ENCODE measurements at regions not wholly inside any gene's neighbourhood (a gene's known extent, or its start where the extent isn't known, plus 50 kb on each side); places are given as distances from the start of the nearest gene placed in this dataset.
"Not testable (repeated sequence)": the region's sequence is repeated elsewhere in the genome, so short reads cannot be mapped to it uniquely, and the experiment has no call there.

DNA sequence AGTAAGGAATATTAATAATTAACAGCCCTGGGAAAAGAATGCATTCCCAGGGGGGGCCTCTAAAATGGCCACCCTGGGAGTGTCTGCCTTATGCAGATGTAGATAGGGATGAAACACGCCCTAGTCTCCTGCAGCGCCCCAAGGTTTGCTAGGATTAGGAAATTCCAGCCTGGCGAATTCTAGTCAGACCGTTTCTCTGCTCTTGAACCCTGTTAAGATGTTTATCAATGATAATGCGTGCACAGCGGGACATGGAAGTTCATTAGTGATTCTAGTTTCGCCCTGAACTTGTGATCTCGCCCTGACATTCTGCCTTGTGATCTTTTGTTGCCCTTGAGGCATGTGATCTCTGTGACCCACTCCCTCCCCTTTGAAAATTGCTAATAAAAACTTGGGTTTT is 95.1 kb upstream of the UGP2 start:
- TF ChIP-seq, protein P1, sequence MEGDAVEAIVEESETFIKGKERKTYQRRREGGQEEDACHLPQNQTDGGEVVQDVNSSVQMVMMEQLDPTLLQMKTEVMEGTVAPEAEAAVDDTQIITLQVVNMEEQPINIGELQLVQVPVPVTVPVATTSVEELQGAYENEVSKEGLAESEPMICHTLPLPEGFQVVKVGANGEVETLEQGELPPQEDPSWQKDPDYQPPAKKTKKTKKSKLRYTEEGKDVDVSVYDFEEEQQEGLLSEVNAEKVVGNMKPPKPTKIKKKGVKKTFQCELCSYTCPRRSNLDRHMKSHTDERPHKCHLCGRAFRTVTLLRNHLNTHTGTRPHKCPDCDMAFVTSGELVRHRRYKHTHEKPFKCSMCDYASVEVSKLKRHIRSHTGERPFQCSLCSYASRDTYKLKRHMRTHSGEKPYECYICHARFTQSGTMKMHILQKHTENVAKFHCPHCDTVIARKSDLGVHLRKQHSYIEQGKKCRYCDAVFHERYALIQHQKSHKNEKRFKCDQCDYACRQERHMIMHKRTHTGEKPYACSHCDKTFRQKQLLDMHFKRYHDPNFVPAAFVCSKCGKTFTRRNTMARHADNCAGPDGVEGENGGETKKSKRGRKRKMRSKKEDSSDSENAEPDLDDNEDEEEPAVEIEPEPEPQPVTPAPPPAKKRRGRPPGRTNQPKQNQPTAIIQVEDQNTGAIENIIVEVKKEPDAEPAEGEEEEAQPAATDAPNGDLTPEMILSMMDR (conservative IDR thresholded peaks at IDR 0.05; ENCODE audit: low read length), result not testable (repeated sequence)
- not testable (repeated sequence) for TF ChIP-seq EZH2phosphoT487 (IDR thresholded peaks at IDR 0.05; ENCODE audit: borderline replicate concordance, low read depth, low read length)

All from OCI-LY7 (cell line).